K562 (cell line): ENCODE measurements at regions not wholly inside any gene's neighbourhood (a gene's known extent, or its start where the extent isn't known, plus 50 kb on each side); places are given as distances from the start of the nearest gene placed in this dataset.

Experiments
- ATAC-seq: fragments of 200-7000 bp; cut with Tn5 transposase; 3 replicates; pipeline ENCODE4 v1.9.1; 2020; ENCODE audit warnings: moderate library complexity
- BruUV-seq: library from RNA; stranded (reverse); fragments of 400-500 nt; replicated peaks from 2 replicates; lab custom pipeline; 2021; lab: Mats Ljungman, UMichigan
- CTCF ChIA-PET: fragments of 300-600 bp; formaldehyde crosslinking; extraction: SDS; loops from one replicate; lab custom pipeline; 2021; ENCODE audit warnings: low intra/inter-chr PET ratio; lab: Yijun Ruan, JAX
- POLR2A ChIA-PET: fragments of 300-600, 350-650 bp; sonication (Branson Sonifier 250); formaldehyde crosslinking; extraction: SDS; loops from one replicate; lab custom pipeline; 2021; ENCODE audit warnings: antibody characterized with exemption, inconsistent platforms; lab: Yijun Ruan, JAX
- DNase-seq, 4 experiments: peaks; one replicate each; pipeline versions ENCODE4 v3.0.0 to v3.0.0-alpha.2; 2011 to 2018; ENCODE audit warnings: low spot score in 3 of 4, mixed read lengths in 3 of 4; ENCODE audit errors: extremely low read depth in 1 of 4
- FAIRE-seq: peaks from 2 replicates; lab custom pipeline; 2011; peaks lifted over from hg19 to GRCh38; lab: Jason Lieb, UNC
- H2AFZ ChIP-seq: 2 replicates; pipeline ENCODE4 v1.6.0; 2011; ENCODE audit warnings: low read depth, low read length, control low read depth, inconsistent platforms
- H3K27ac ChIP-seq: fragments of 200-600 bp; 3 replicates; pipeline ENCODE4 v1.8.0; 2011; ENCODE audit warnings: low read depth, mild to moderate bottlenecking, control low read depth, inconsistent platforms, low read length, moderate library complexity, mixed read lengths; ENCODE audit errors: extremely low read depth
- H3K27me3 ChIP-seq, 2 experiments: fragments of 300-600 bp in 1 of 2; 2 replicates in 1 of 2; 3 replicates in 1 of 2; pipeline versions ENCODE4 v1.6.0 to v1.8.0; 2011; ENCODE audit warnings: inconsistent platforms in 2 of 2, low read length in 2 of 2, mild to moderate bottlenecking in 1 of 2, mixed read lengths in 1 of 2, moderate library complexity in 1 of 2; ENCODE audit not compliant: control insufficient read depth in 2 of 2, insufficient read depth in 2 of 2
- H3K36me3 ChIP-seq: fragments of 300-600 bp; 3 replicates; pipeline ENCODE4 v1.8.0; 2011; ENCODE audit warnings: mild to moderate bottlenecking, low read length, inconsistent platforms; ENCODE audit not compliant: control insufficient read depth, insufficient read depth
- H3K4me1 ChIP-seq, 2 experiments: fragments of 200-600 bp in 1 of 2; replicated peaks in 1 of 2; 2 replicates in 1 of 2; 3 replicates in 1 of 2; pipeline versions ENCODE4 v1.5.1 to v1.8.0; 2011; ENCODE audit warnings: inconsistent platforms in 2 of 2, low read length in 2 of 2, mild to moderate bottlenecking in 1 of 2, mixed read lengths in 1 of 2, moderate library complexity in 1 of 2; ENCODE audit not compliant: control insufficient read depth in 2 of 2, insufficient read depth in 2 of 2
- H3K4me2 ChIP-seq: 2 replicates; pipeline ENCODE4 v1.6.1; 2011; ENCODE audit warnings: low read length, control low read depth, inconsistent platforms, mixed read lengths; ENCODE audit not compliant: insufficient read depth
- H3K4me3 ChIP-seq: fragments of 200-600 bp; sonication (generic), shearing (Covaris generic); 2 replicates; pipeline ENCODE4 v1.5.1; 2016; ENCODE audit warnings: control low read depth, inconsistent platforms
- H3K79me2 ChIP-seq: fragments of 200-600 bp; 3 replicates; pipeline ENCODE4 v1.8.0; 2011; ENCODE audit warnings: low read length, inconsistent platforms; ENCODE audit not compliant: control insufficient read depth, insufficient read depth
- H3K9ac ChIP-seq, 2 experiments: 2 replicates each; pipeline versions ENCODE4 v1.6.0 to v1.6.1; 2011; ENCODE audit warnings: low read depth in 2 of 2, low read length in 2 of 2, control low read depth in 1 of 2, inconsistent platforms in 1 of 2, mild to moderate bottlenecking in 1 of 2, mixed read lengths in 1 of 2; ENCODE audit not compliant: insufficient read depth in 1 of 2
- H3K9me1 ChIP-seq: one replicate; pipeline ENCODE4 v1.6.0; 2011; ENCODE audit warnings: inconsistent platforms, mild to moderate bottlenecking, low read length, moderate library complexity; ENCODE audit not compliant: control insufficient read depth, insufficient read depth
- H3K9me3 ChIP-seq: replicated peaks from 2 replicates; pipeline ENCODE4 v1.5.1; 2011; ENCODE audit warnings: low read depth, low read length, inconsistent platforms; ENCODE audit not compliant: control insufficient read depth, insufficient read depth
- H4K20me1 ChIP-seq: replicated peaks from 2 replicates; pipeline ENCODE4 v1.6.1; 2011; ENCODE audit warnings: low read length, inconsistent platforms, mixed read lengths; ENCODE audit not compliant: control insufficient read depth, insufficient read depth
- BACH1 ChIP-seq: fragments of 200-800 bp; sonication (Bioruptor generic); IDR thresholded peaks from 2 replicates; pipeline ENCODE4 v1.6.1; 2016; ENCODE audit warnings: missing genetic modification characterization, missing compliant biosample characterization
- CXXC5 ChIP-seq: fragments of 250-450 bp; sonication (Bioruptor Pico); IDR thresholded peaks from 2 replicates; pipeline ENCODE4 v1.8.0; 2022; ENCODE audit warnings: inconsistent platforms, mild to moderate bottlenecking, moderate library complexity
- E2F3 ChIP-seq: fragments of 250-450 bp; sonication (Bioruptor Pico); IDR thresholded peaks from 2 replicates; pipeline ENCODE4 v1.4.0; 2020; ENCODE audit warnings: mild to moderate bottlenecking
- HDAC2 ChIP-seq: fragments of 450-650 bp; IDR thresholded peaks from 2 replicates; pipeline ENCODE4 v1.6.1; 2016; ENCODE audit warnings: mild to moderate bottlenecking
- KLF6 ChIP-seq: fragments of 250-450 bp; sonication (Bioruptor Pico); IDR thresholded peaks from 2 replicates; pipeline ENCODE4 v1.4.0; 2020; ENCODE audit warnings: mild to moderate bottlenecking, moderate library complexity, borderline replicate concordance
- PHTF2 ChIP-seq: fragments of 250-450 bp; sonication (Bioruptor Pico); IDR thresholded peaks from 2 replicates; pipeline ENCODE4 v1.5.0; 2021; ENCODE audit warnings: mild to moderate bottlenecking
- PRMT5 ChIP-seq: sonication (generic); formaldehyde crosslinking; IDR thresholded peaks from 2 replicates; pipeline ENCODE4 v1.5.0; 2020; ENCODE audit warnings: missing genetic modification reagents
- SREBF1 ChIP-seq: fragments of 150-350 bp; IDR thresholded peaks from 2 replicates; pipeline ENCODE4 v1.6.1; 2014; ENCODE audit warnings: antibody characterized with exemption, low read depth, low read length, borderline replicate concordance
- SREBF2 ChIP-seq: sonication (generic); formaldehyde crosslinking; IDR thresholded peaks from 2 replicates; pipeline ENCODE4 v1.4.0; 2020; ENCODE audit warnings: mild to moderate bottlenecking, missing genetic modification reagents
- TBL1XR1 ChIP-seq, 2 experiments: IDR thresholded peaks; 2 replicates each; pipeline ENCODE4 v1.6.1; 2012; ENCODE audit warnings: improper control_type of control experiment in 2 of 2, low read length in 2 of 2, mild to moderate bottlenecking in 1 of 2
- ZNF707 ChIP-seq: fragments of 250-450 bp; sonication (Bioruptor Pico); conservative IDR thresholded peaks from 2 replicates; pipeline ENCODE4 v1.8.0; 2022; ENCODE audit warnings: inconsistent platforms, mild to moderate bottlenecking, moderate library complexity
- in situ Hi-C: fragments of 300-500 bp; cut with MboI; formaldehyde crosslinking; loops from 4 replicates; pipeline ENCODE4 v1.15.0; 2018; ENCODE audit warnings: inconsistent platforms, mixed read lengths
- intact Hi-C: fragments of 100-400 bp; cut with micrococcal nuclease; formaldehyde crosslinking; loops from 2 replicates; pipeline ENCODE4 v1.14.2; 2022
- TF ChIP-seq, protein P1 (sequence below): fragments of 250-450 bp; sonication (Bioruptor Pico); IDR thresholded peaks from 2 replicates; pipeline ENCODE4 v1.5.0; 2021; ENCODE audit warnings: mild to moderate bottlenecking, borderline replicate concordance
- TF ChIP-seq, protein P2 (sequence below): sonication (generic); IDR thresholded peaks from 2 replicates; pipeline ENCODE4 v1.6.1; 2016
- TF ChIP-seq, protein P3 (sequence below): sonication (generic); formaldehyde crosslinking; IDR thresholded peaks from 2 replicates; pipeline ENCODE4 v1.8.1; 2022; ENCODE audit warnings: missing genetic modification reagents

DNA sequence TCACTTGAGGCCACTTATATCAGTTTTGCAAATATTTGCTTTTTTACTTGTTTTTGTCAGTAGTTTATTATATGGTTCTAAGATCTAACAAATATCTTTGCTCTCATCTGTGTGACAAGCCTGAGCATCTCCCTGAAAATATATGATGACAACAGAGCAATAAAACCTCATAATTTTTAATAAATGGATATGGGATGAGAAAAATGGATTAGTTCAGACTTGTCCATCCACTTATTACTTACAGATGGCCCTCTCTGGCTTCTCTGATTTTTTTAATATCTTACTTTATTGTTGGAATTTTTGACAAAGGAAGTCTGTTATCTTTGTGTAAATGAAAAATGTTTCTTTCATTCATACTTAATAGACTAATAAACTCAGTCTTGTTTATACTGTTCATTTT, 491.4 kb upstream of the RAG2 start:
- no peaks in the 10 kb centered on the region for H4K20me1 ChIP-seq
- no peaks in the 10 kb centered on the region for H3K9me1 ChIP-seq
- CTCF ChIA-PET: interaction anchor here (0.7 kb wide), 1 partner anchor 186 kb away, joined by 3 read pairs; no protein-coding TSS in a partner anchor
- no peaks in the 10 kb centered on the region for H3K4me1 ChIP-seq
- TF ChIP-seq PRMT5 (CRISPR knock-in tag) (no peak), KLF6 (no peak), TBL1XR1 (IDR thresholded peaks at IDR 0.05; ENCODE audit: low read length in 2 of 2) (no peak), CXXC5 (CRISPR knock-in tag) (no peak), ZNF707 (CRISPR knock-in tag) (no peak), PHTF2 (no peak), SREBF1 (no peak), E2F3 (CRISPR knock-in tag) (no peak)
- H2AFZ ChIP-seq: no peak overlapping the region
- no peak overlapping the region for H3K4me3 ChIP-seq
- H3K9me3 ChIP-seq: no peaks in the 10 kb centered on the region
- H3K27ac ChIP-seq: no peak overlapping the region
- ATAC-seq (no peak), FAIRE-seq (no peak), DNase-seq (no peak)
- H3K36me3 ChIP-seq: no peaks in the 10 kb centered on the region
- no peaks in the 10 kb centered on the region for H3K27me3 ChIP-seq
- no peak overlapping the region for H3K9ac ChIP-seq
- BruUV-seq: no TSS peak
- in situ Hi-C loops: no loop called here
- intact Hi-C loops: no loop called here
- H3K4me2 ChIP-seq: no peak overlapping the region
- POLR2A ChIA-PET: no interaction called here
- no peaks in the 10 kb centered on the region for H3K79me2 ChIP-seq

DNA sequence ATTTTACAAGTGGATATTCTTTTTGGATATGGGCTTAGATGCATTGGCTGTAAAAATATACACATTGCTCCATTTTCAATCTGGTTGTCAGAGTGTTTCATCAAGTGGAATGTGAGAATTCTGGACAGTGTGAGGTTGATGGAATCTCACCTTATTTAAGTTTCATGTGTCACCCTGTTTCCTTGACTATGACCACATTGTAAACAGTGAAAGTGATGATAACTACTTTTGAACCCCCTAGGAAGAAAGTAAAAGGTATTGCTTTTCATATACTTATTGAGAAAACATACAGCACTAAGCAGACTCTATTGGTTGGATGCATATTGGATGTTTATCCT, 490.5 kb upstream of the RAG2 start:
- POLR2A ChIA-PET: no interaction called here
- intact Hi-C loops (no loop called here), in situ Hi-C loops (no loop called here)
- ATAC-seq (no peak), DNase-seq (no peak), FAIRE-seq (no peak)
- no peak overlapping the region for H3K9ac ChIP-seq
- H3K4me2 ChIP-seq: no peak overlapping the region
- no TSS peak for BruUV-seq
- H3K79me2 ChIP-seq: no peaks in the 10 kb centered on the region
- no peak overlapping the region for H2AFZ ChIP-seq
- H3K27ac ChIP-seq: no peak overlapping the region
- H3K4me3 ChIP-seq: no peak overlapping the region
- H3K4me1 ChIP-seq: no peaks in the 10 kb centered on the region
- no peaks in the 10 kb centered on the region for H4K20me1 ChIP-seq
- H3K27me3 ChIP-seq: no peaks in the 10 kb centered on the region
- H3K36me3 ChIP-seq: no peaks in the 10 kb centered on the region
- CTCF ChIA-PET: interaction anchor here (0.7 kb wide), 1 partner anchor 186 kb away, joined by 3 read pairs; no protein-coding TSS in a partner anchor
- H3K9me1 ChIP-seq: no peaks in the 10 kb centered on the region
- H3K9me3 ChIP-seq: no peaks in the 10 kb centered on the region
- TF ChIP-seq HDAC2 (no peak), BACH1 (no peak), SREBF2 (CRISPR knock-in tag) (no peak)
- TF ChIP-seq, protein P1, sequence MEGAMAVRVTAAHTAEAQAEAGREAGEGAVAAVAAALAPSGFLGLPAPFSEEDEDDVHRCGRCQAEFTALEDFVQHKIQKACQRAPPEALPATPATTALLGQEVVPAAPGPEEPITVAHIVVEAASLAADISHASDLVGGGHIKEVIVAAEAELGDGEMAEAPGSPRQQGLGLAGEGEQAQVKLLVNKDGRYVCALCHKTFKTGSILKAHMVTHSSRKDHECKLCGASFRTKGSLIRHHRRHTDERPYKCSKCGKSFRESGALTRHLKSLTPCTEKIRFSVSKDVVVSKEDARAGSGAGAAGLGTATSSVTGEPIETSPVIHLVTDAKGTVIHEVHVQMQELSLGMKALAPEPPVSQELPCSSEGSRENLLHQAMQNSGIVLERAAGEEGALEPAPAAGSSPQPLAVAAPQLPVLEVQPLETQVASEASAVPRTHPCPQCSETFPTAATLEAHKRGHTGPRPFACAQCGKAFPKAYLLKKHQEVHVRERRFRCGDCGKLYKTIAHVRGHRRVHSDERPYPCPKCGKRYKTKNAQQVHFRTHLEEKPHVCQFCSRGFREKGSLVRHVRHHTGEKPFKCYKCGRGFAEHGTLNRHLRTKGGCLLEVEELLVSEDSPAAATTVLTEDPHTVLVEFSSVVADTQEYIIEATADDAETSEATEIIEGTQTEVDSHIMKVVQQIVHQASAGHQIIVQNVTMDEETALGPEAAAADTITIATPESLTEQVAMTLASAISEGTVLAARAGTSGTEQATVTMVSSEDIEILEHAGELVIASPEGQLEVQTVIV (CRISPR knock-in tag): no peak
- TF ChIP-seq, protein P2, sequence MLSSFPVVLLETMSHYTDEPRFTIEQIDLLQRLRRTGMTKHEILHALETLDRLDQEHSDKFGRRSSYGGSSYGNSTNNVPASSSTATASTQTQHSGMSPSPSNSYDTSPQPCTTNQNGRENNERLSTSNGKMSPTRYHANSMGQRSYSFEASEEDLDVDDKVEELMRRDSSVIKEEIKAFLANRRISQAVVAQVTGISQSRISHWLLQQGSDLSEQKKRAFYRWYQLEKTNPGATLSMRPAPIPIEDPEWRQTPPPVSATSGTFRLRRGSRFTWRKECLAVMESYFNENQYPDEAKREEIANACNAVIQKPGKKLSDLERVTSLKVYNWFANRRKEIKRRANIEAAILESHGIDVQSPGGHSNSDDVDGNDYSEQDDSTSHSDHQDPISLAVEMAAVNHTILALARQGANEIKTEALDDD: no peak
- TF ChIP-seq, protein P3, sequence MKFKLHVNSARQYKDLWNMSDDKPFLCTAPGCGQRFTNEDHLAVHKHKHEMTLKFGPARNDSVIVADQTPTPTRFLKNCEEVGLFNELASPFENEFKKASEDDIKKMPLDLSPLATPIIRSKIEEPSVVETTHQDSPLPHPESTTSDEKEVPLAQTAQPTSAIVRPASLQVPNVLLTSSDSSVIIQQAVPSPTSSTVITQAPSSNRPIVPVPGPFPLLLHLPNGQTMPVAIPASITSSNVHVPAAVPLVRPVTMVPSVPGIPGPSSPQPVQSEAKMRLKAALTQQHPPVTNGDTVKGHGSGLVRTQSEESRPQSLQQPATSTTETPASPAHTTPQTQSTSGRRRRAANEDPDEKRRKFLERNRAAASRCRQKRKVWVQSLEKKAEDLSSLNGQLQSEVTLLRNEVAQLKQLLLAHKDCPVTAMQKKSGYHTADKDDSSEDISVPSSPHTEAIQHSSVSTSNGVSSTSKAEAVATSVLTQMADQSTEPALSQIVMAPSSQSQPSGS (CRISPR knock-in tag): no peak
